ENCODE measurements at regions not wholly inside any gene's neighbourhood (a gene's known extent, or its start where the extent isn't known, plus 50 kb on each side); places are given as distances from the start of the nearest gene placed in this dataset.

- DNase-seq: no peak
These were observed 57.5 kb downstream of the OSR1 start for GRCh38 chr2:19300961-19301360.

GRCh38 chr2:19299522-19299921, 58.9 kb downstream of the OSR1 start:
- no peak for DNase-seq

GRCh38 chr2:19299032-19299431, 59.4 kb downstream of the OSR1 start:
- no peak for DNase-seq

GRCh38 chr2:19297716-19298115, 60.7 kb downstream of the OSR1 start:
- no peak for DNase-seq

GRCh38 chr2:19295998-19296502, 62.4 kb downstream of the OSR1 start:
- DNase-seq: no peak

GRCh38 chr2:19292007-19292406, 66.4 kb downstream of the OSR1 start:
- DNase-seq: no peak

GRCh38 chr2:19288291-19288690, 70.1 kb downstream of the OSR1 start:
- no peak for DNase-seq

- no peak for DNase-seq
These were observed 71.1 kb downstream of the OSR1 start for GRCh38 chr2:19287324-19287723.

- no peak for DNase-seq
These were observed 76.1 kb downstream of the OSR1 start for GRCh38 chr2:19282305-19282704.

GRCh38 chr2:19274439-19274838, 84.0 kb downstream of the OSR1 start:
- no peak for DNase-seq

- DNase-seq: no peak
These were observed 85.4 kb downstream of the OSR1 start for GRCh38 chr2:19272941-19273470.

- no peak for DNase-seq
These were observed 86.4 kb downstream of the OSR1 start for GRCh38 chr2:19272039-19272438.

- DNase-seq: no peak
These were observed 93.6 kb downstream of the OSR1 start for GRCh38 chr2:19264852-19265251.

GRCh38 chr2:19262150-19262549, 96.3 kb downstream of the OSR1 start:
- no peak for DNase-seq

- no peak for DNase-seq
These were observed 97.4 kb downstream of the OSR1 start for GRCh38 chr2:19261061-19261460.

- no peak for DNase-seq
These were observed 102.3 kb downstream of the OSR1 start for GRCh38 chr2:19256121-19256601.

GRCh38 chr2:19255481-19255880, 102.9 kb downstream of the OSR1 start:
- no peak for DNase-seq

GRCh38 chr2:19251554-19251953, 106.9 kb downstream of the OSR1 start:
- DNase-seq: no peak

- DNase-seq: no peak
These were observed 107.5 kb downstream of the OSR1 start for GRCh38 chr2:19250906-19251305.

GRCh38 chr2:19247186-19247585, 111.2 kb downstream of the OSR1 start:
- DNase-seq: no peak

- no peak for DNase-seq
These were observed 111.9 kb downstream of the OSR1 start for GRCh38 chr2:19246496-19246895.

- no peak for DNase-seq
These were observed 113.7 kb downstream of the OSR1 start for GRCh38 chr2:19244460-19245363.

GRCh38 chr2:19238440-19239060, 119.9 kb downstream of the OSR1 start:
- no peak for DNase-seq

- no peak for DNase-seq
These were observed 123.1 kb downstream of the OSR1 start for GRCh38 chr2:19235308-19235707.

Data from CD4-positive, alpha-beta T cell treated with Interleukin-21 for 1 hour (primary cell).